ENCODE measurements at regions not wholly inside any gene's neighbourhood (a gene's known extent, or its start where the extent isn't known, plus 50 kb on each side); places are given as distances from the start of the nearest gene placed in this dataset.

DNA sequence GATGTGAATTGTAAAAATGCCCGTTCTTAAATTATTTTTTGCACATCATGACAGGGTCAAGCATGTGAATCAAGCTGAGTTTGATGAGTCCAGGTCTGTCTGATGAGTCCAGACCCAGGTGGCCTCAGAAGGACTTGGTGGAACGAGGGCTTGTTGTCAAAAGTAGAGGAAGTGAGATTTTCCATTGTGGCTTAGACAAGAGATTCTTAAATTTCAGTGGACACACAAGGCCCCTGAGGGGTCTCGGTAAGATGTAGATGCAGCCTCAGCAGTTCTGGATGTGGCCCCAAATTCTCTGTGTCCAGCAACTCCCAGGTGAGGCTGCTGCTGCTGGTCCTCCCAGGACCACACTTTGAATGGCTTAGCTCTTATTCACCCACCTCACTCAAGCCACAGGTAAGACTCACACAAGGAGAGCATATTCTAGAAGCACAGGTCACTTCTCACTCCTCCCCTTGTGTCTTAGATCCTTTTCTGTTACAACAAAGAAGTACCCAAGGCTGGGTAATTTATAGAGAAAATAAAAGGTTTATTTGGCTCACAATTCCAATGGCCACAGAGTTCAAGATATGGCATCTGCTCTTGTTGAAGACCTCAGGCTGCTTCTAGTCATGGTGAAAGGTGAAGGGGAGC lies 98.8 kb downstream of the GGTLC2 start:
- ChIA-PET CTCF (interaction anchor here in 1 of 2 donors (2.0 kb wide), 1 partner anchor 10 kb away, joined by 7 read pairs; no protein-coding TSS in a partner anchor), POLR2A (no interaction called here)
- Histone ChIP-seq H3K36me3 (ENCODE audit: control insufficient read depth in 2 of 2, extremely low read depth in 1 of 2, insufficient read depth in 1 of 2, low read length in 1 of 2) (no peaks in the 10 kb centered on the region), H3K27ac (ENCODE audit: low read length) (no peak overlapping the region), H3K27me3 (replicated peaks in 1 of 2; ENCODE audit: control insufficient read depth in 2 of 2, extremely low read depth in 1 of 2, insufficient read depth in 2 of 2, low read length in 1 of 2) (peaks cover 0 to 10% of the 10 kb centered on the region in 2 experiments), H3K4me3 (ENCODE audit: control insufficient read depth in 1 of 2, extremely low read depth in 1 of 2, low read length in 1 of 2) (no peak overlapping the region), H3K4me1 (ENCODE audit: control insufficient read depth in 1 of 2, extremely low read depth in 1 of 2, insufficient read depth in 2 of 2, low read length in 2 of 2) (peaks cover 0 to 45% of the 10 kb centered on the region in 2 experiments), H3K9me3 (no peaks in the 10 kb centered on the region)
- H3K36me3 Mint-ChIP-seq = no peaks in the 10 kb centered on the region
- no peak overlapping the region for H3K4me3 Mint-ChIP-seq
- H3K27me3 Mint-ChIP-seq = peaks cover 18 to 28% of the 10 kb centered on the region in 2 donors
- H3K4me1 Mint-ChIP-seq = peaks cover 0 to 21% (median 8%) of the 10 kb centered on the region in 3 donors
- H3K27ac Mint-ChIP-seq = no peak overlapping the region
- ATAC-seq (replicated peaks in 1 of 4) (no peak), DNase-seq (no peak)
- WGBS (ENCODE audit: insufficient coverage) = 67% methylated on average over 2 of the region's 3 CpGs
- no peaks in the 10 kb centered on the region for H3K9me3 Mint-ChIP-seq

DNA sequence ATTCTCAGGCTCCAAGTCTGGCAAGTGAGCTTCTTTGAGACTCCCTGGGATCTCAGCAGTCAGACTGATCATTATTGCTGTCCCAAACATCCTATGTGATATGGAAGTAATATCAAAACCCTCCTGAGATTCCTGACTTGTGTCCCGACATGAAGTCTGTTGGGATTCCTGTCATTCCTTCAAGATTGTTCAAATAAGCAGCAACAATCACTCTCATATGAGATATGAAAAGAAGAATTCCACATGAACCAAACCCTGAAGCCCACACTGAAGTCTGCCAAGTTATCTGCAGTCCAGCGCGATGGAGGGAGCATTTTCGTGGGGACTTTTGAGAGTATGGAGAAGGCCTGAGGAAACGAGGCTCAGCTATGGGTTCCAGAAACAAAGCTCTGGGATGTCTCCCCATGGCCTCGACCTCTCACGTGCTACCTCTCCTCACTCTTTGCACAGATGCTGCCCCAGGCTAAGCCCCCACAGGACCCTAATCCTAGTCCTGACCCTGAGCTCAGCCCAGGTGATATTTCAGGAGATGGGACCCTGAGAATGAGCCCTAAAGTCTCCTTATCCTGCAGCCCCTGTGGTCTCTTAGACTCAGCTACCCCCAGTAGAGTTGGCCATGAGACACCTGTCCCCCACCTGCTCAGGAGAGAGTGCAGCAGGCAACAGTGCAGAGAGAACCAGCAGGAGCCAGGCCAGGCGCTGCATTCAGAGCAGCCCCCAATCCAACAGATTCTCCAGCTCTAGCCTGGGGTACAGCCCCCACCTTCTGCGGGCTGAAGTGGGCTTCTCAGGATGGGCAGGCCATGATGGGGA lies 100.2 kb downstream of the GGTLC2 start:
- Mint-ChIP-seq H3K27me3 (peaks cover 16 to 27% of the 10 kb centered on the region in 2 donors), H3K36me3 (no peaks in the 10 kb centered on the region), H3K9me3 (no peaks in the 10 kb centered on the region), H3K4me3 (no peak overlapping the region), H3K4me1 (peaks cover 0 to 24% (median 9%) of the 10 kb centered on the region in 3 donors), H3K27ac (no peak overlapping the region)
- no peak for ATAC-seq (replicated peaks in 1 of 4)
- 100% methylated on average over 3 of the region's 9 CpGs for WGBS (ENCODE audit: insufficient coverage)
- CTCF ChIA-PET = interaction anchor here (0.7 to 2.3 kb wide), 14 partner anchors 8 to 203 kb away, joined by 3 to 27 read pairs (median 4); no protein-coding TSS in a partner anchor
- no peaks in the 10 kb centered on the region for H3K9me3 ChIP-seq
- POLR2A ChIA-PET = no interaction called here
- no peak for DNase-seq
- no peaks in the 10 kb centered on the region for H3K36me3 ChIP-seq (ENCODE audit: control insufficient read depth in 2 of 2, extremely low read depth in 1 of 2, insufficient read depth in 1 of 2, low read length in 1 of 2)
- no peak overlapping the region for H3K4me3 ChIP-seq (ENCODE audit: control insufficient read depth in 1 of 2, extremely low read depth in 1 of 2, low read length in 1 of 2)
- peaks cover 0 to 35% of the 10 kb centered on the region in 2 experiments for H3K4me1 ChIP-seq (ENCODE audit: control insufficient read depth in 1 of 2, extremely low read depth in 1 of 2, insufficient read depth in 2 of 2, low read length in 2 of 2)
- H3K27ac ChIP-seq (ENCODE audit: low read length) = no peak overlapping the region
- H3K27me3 ChIP-seq (replicated peaks in 1 of 2; ENCODE audit: control insufficient read depth in 2 of 2, extremely low read depth in 1 of 2, insufficient read depth in 2 of 2, low read length in 1 of 2) = peaks cover 0 to 8% of the 10 kb centered on the region in 2 experiments

DNA sequence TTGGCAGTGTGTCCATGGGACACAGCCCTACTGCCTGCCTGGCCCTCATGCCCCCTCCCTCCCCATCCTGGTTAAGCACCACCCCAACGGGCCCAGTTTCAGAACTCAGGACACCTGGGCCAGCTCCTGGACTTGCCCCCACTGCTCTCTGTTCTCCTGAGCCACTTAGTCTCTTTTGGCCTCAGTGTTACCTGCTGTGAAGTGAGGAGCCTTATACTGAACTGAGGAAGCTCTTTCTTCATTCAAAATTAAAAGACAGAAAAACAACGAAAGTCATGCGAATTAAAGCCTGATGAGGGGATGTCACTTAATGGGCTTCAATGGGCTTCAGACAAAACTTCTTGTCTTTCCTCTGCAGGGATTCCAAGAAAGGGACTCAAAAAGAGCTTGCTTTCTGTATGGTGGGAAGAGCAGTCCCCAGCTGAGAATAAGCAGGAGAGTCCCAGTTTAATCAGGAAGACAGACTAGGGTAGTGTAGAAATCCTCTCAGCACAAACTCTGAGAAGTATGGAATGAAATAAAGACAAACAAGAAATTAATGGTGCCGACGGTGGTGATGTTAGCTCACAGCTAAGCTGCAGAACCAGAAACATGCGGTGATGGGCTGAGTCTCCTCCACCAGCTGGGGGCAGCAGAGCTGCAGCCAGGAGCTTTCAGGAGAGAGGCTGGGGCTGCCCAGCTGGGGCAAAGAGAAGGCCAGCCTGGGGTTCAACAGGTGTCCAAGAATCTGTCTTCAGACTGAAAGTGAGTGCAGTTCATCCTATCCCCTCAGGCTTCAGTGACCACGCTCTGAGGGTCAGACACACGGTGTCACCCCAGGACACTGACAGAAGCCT lies 101.0 kb downstream of the GGTLC2 start:
- no peaks in the 10 kb centered on the region for H3K9me3 Mint-ChIP-seq
- H3K27me3 ChIP-seq (replicated peaks in 1 of 2; ENCODE audit: control insufficient read depth in 2 of 2, extremely low read depth in 1 of 2, insufficient read depth in 2 of 2, low read length in 1 of 2) = peaks cover 0 to 8% of the 10 kb centered on the region in 2 experiments
- H3K27ac ChIP-seq (ENCODE audit: low read length) = no peak overlapping the region
- no peaks in the 10 kb centered on the region for H3K9me3 ChIP-seq
- peak overlapping the region; percentile 6 to 36 for H3K27ac Mint-ChIP-seq
- H3K4me3 ChIP-seq (ENCODE audit: control insufficient read depth in 1 of 2, extremely low read depth in 1 of 2, low read length in 1 of 2) = no peak overlapping the region
- no peaks in the 10 kb centered on the region for H3K36me3 ChIP-seq (ENCODE audit: control insufficient read depth in 2 of 2, extremely low read depth in 1 of 2, insufficient read depth in 1 of 2, low read length in 1 of 2)
- peaks cover 0 to 26% (median 9%) of the 10 kb centered on the region in 3 donors for H3K4me1 Mint-ChIP-seq
- peaks cover 10 to 22% of the 10 kb centered on the region in 2 donors for H3K27me3 Mint-ChIP-seq
- ChIA-PET CTCF (interaction anchor here (0.5 to 2.3 kb wide), 27 partner anchors 8 to 672 kb away, joined by 3 to 27 read pairs (median 4); partner anchors contain the start of gene BCR (in 1 of the 2)), POLR2A (no interaction called here)
- DNase-seq (peak in 29 of 35 experiments; percentile 11 to 63 (median 37)), ATAC-seq (replicated peaks in 1 of 4) (peak in 3 of 4 experiments; percentile 57 to 71 (median 69))
- peaks cover 0 to 35% of the 10 kb centered on the region in 2 experiments for H3K4me1 ChIP-seq (ENCODE audit: control insufficient read depth in 1 of 2, extremely low read depth in 1 of 2, insufficient read depth in 2 of 2, low read length in 2 of 2)
- no peaks in the 10 kb centered on the region for H3K36me3 Mint-ChIP-seq
- H3K4me3 Mint-ChIP-seq = no peak overlapping the region
- 41% methylated on average over 4 of the region's 8 CpGs for WGBS (ENCODE audit: insufficient coverage)

DNA sequence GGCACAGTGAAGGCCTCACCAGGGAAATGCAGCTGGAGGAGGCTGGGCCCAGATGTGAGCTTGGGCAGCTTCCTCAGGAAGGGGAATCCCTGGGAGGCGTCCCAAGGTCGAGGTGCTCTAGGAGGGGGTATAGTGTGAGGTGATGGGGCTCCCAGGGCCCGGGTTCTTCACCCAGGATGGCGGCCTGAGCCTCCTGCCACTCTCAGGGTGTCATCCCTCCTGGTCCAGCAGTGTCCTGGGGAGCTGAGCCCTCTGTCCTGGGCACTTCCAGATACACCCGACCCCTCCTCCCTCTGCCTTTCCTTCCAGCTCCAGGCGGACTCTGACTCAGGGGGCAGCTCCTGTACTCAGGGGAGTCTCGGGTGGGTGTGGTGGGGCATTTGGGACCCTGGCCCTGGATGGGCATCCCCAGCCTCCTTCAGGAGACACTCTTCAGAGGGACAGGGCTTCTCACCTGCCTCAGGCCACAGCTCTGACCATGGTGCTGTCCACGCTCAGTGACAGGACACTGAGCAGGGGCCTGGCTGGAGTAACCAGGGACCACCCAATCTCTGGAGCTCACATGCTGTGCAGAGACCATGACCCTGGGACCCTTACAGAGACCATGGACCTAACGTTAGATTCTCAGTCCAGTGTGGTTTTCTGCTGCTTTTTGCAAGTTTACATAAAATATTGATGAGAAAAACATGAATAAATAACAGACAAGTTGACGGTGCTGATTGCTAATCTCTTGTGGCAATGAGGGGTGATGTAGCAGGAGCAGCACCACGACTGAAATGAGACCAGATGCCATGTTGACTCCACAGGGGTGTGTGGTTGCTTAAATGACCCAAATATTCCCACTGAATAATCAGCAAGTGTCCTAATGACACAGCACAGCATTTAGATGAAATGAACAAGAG lies 101.9 kb downstream of the GGTLC2 start:
- ATAC-seq (replicated peaks in 1 of 4) = no peak
- Mint-ChIP-seq H3K9me3 (no peaks in the 10 kb centered on the region), H3K4me1 (peaks cover 0 to 26% (median 9%) of the 10 kb centered on the region in 3 donors), H3K27me3 (peaks cover 3 to 19% of the 10 kb centered on the region in 2 donors), H3K27ac (peak overlapping the region; percentile 46 to 52), H3K36me3 (no peaks in the 10 kb centered on the region), H3K4me3 (no peak overlapping the region)
- H3K27ac ChIP-seq (ENCODE audit: low read length) = peak overlapping the region; percentile 2
- no peak for DNase-seq
- 91% methylated on average over 4 of the region's 11 CpGs for WGBS (ENCODE audit: insufficient coverage)
- H3K27me3 ChIP-seq (replicated peaks in 1 of 2; ENCODE audit: control insufficient read depth in 2 of 2, extremely low read depth in 1 of 2, insufficient read depth in 2 of 2, low read length in 1 of 2) = peaks cover 0 to 8% of the 10 kb centered on the region in 2 experiments
- no peak overlapping the region for H3K4me3 ChIP-seq (ENCODE audit: control insufficient read depth in 1 of 2, extremely low read depth in 1 of 2, low read length in 1 of 2)
- ChIA-PET CTCF (interaction anchor here (0.5 to 2.3 kb wide), 21 partner anchors 8 to 434 kb away, joined by 3 to 27 read pairs (median 4); partner anchors contain the start of gene BCR (in 1 of the 2)), POLR2A (no interaction called here)
- no peaks in the 10 kb centered on the region for H3K9me3 ChIP-seq
- peaks cover 0 to 35% of the 10 kb centered on the region in 2 experiments for H3K4me1 ChIP-seq (ENCODE audit: control insufficient read depth in 1 of 2, extremely low read depth in 1 of 2, insufficient read depth in 2 of 2, low read length in 2 of 2)
- no peaks in the 10 kb centered on the region for H3K36me3 ChIP-seq (ENCODE audit: control insufficient read depth in 2 of 2, extremely low read depth in 1 of 2, insufficient read depth in 1 of 2, low read length in 1 of 2)

DNA sequence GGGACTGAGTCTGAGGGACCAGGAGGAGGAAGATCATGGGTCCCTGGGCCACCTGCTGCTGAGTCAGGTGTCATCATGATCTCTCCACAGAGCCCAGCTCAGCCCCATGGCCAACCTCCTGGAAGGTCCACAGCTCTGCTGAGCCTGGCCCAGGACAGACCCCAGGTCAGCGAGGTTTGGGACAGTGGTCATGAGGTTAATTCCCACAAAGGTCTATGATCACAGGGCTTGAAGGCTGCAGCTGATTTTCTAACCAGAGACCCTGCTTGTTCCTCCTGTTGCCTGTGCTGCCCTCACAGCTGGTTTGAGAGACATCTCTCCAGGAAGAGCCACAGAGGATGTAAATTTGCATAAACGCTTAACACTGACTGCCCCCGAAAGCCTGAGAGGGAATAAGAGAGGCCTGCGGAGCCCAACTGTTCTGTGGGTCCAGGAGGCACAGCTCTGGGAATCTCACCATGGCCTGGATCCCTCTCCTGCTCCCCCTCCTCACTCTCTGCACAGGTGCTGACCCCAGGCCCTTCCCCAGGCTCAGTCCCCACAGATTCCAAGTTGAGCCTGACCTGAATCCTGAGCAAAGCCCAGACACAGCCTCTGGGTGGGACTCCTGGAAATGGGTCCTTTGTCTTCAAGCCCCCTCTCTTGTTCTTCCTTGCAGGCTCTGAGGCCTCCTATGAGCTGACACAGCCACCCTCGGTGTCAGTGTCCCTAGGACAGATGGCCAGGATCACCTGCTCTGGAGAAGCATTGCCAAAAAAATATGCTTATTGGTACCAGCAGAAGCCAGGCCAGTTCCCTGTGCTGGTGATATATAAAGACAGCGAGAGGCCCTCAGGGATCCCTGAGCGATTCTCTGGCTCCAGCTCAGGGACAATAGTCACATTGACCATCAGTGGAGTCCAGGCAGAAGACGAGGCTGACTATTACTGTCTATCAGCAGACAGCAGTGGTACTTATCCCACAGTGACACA lies 102.8 kb downstream of the GGTLC2 start:
- CTCF ChIA-PET = interaction anchor here in 1 of 2 donors (2.3 kb wide), 1 partner anchor 26 kb away, joined by 21 read pairs; no protein-coding TSS in a partner anchor
- H3K4me3 ChIP-seq (ENCODE audit: control insufficient read depth in 1 of 2, extremely low read depth in 1 of 2, low read length in 1 of 2) = no peak overlapping the region
- H3K36me3 Mint-ChIP-seq = no peaks in the 10 kb centered on the region
- no peaks in the 10 kb centered on the region for H3K9me3 ChIP-seq
- WGBS (ENCODE audit: insufficient coverage) = 62% methylated on average over 8 of the region's 8 CpGs
- H3K27ac ChIP-seq (ENCODE audit: low read length) = peak overlapping the region; percentile 2
- DNase-seq (no peak), ATAC-seq (replicated peaks in 1 of 4) (no peak)
- H3K27me3 Mint-ChIP-seq = peaks cover 3 to 12% of the 10 kb centered on the region in 2 donors
- no peak overlapping the region for H3K4me3 Mint-ChIP-seq
- POLR2A ChIA-PET = no interaction called here
- H3K27ac Mint-ChIP-seq = peak overlapping the region; percentile 4 to 52
- H3K9me3 Mint-ChIP-seq = no peaks in the 10 kb centered on the region
- peaks cover 0 to 8% of the 10 kb centered on the region in 2 experiments for H3K27me3 ChIP-seq (replicated peaks in 1 of 2; ENCODE audit: control insufficient read depth in 2 of 2, extremely low read depth in 1 of 2, insufficient read depth in 2 of 2, low read length in 1 of 2)
- peaks cover 0 to 35% of the 10 kb centered on the region in 2 experiments for H3K4me1 ChIP-seq (ENCODE audit: control insufficient read depth in 1 of 2, extremely low read depth in 1 of 2, insufficient read depth in 2 of 2, low read length in 2 of 2)
- peaks cover 3 to 30% (median 9%) of the 10 kb centered on the region in 3 donors for H3K4me1 Mint-ChIP-seq
- no peaks in the 10 kb centered on the region for H3K36me3 ChIP-seq (ENCODE audit: control insufficient read depth in 2 of 2, extremely low read depth in 1 of 2, insufficient read depth in 1 of 2, low read length in 1 of 2)
